HG02870 (cell line): ENCODE measurements at regions not wholly inside any gene's neighbourhood (a gene's known extent, or its start where the extent isn't known, plus 50 kb on each side); places are given as distances from the start of the nearest gene placed in this dataset.
"Not testable (repeated sequence)": the region's sequence is repeated elsewhere in the genome, so short reads cannot be mapped to it uniquely, and the experiment has no call there.

ENCODE experiments used
- ATAC-seq: cut with Tn5 transposase; IDR thresholded peaks from one replicate; pipeline ENCODE4 v1.9.1; 2021; ENCODE audit warnings: mild to moderate bottlenecking, moderate library complexity; ENCODE audit not compliant: unreplicated experiment

DNA sequence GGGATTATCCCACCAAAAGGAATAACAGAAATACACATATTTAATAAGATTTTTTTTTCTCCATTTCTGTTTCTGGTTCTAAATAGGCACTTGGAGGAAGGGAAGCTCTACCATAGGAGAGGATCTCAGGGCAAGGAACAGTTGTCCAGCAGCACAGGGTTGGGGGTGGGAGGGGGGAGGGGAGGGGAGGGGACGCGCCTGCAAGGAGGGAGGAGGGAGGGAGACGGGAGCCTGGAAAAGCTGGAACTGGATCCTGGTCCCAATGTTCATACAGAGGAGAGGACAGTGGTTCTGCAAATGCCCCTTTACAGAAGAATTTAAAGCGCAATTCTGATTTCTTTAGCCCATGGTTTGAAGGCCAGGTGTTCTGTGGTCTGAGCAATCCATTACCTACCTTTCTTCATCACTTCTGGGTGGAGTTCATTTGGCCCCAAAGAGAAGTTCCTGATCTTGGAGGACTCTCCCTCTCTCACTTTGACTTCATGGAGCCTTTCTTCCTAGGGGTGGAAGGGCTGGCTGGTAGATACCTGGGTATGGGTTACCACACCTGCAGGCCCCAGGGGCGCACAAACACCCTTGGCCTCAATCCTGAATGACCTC is 348.9 kb upstream of the NCAM1 start:
- no peak for ATAC-seq

DNA sequence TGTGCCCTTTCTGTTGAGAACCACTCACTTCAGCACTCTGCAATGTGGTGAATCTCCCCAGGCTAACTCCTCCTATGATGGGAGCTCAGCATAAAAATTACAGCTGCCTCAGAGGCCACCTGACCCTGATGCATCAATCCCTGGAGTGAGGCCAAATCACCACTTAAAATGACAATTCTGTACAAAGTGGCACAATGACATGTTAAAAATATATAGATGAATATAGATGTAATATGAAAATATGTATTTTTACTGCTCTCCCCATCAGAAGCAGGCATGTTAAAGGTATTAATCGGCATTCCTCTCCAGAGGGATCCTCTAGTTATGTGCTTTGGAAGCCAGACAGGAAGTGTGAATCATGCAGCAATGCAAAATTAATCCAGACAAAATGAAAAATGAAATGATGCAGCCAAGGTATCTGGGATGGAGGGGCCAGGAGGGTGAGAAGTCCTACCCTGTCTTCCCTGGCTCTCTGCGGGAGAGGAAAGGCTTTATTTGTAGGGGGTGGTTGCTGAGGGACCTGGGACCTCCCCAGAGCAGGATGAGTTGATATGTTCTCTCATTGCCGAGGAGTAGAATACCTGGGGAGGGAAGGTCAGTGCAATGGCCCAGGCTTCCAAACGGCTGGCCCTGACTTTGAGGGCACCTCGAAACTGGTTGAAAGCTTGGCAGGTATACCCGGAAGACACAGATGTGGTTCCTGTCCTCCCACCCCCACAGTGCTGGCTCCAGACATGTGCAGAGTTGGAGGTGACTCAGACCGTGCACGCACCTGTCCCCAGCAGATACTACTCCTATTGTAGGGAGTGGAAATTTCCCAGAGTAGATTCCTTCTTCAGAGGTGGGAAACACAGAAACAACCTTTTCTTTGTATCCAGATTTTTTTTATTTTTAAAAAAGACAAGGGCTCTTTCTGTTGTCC is 347.9 kb upstream of the NCAM1 start:
- ATAC-seq = no peak

DNA sequence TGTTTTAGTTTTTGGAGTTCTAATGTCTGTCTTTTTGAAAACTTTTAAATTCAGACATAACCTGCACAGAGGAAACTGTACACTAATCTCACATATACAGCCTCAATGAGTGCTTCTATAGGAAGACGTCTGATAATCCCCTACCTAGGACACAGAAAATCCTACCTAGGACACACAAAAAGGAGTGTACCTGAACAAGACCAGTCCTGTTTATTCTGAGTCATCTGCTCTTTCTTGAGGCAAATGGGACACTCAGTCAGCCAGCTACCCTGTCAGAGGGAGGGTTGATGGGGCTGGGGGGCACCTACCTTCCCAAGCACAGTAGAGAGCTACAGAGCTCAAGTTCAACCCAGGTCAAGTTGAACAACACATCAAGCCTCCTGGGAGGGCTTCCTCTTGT is 346.6 kb upstream of the NCAM1 start:
- ATAC-seq = no peak

DNA sequence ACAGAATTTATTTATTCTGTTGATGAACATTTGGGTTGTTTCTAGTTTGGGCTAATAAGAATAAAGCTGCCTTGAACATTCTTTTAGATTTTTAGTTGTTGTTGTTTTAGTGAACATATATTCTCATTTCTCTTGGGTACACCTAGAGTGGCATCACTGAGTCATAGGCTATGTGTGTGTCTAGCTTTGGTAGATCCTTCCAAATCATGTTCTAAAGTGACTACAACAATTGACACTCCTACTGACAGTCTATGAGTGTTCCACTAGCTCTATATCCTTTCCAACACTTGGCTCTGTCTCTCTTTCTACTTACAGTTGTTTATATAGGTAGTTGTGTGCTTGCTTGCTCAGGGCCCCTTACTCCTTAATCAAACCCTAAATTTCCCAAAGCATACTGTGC is 346.0 kb upstream of the NCAM1 start:
- ATAC-seq = no peak

DNA sequence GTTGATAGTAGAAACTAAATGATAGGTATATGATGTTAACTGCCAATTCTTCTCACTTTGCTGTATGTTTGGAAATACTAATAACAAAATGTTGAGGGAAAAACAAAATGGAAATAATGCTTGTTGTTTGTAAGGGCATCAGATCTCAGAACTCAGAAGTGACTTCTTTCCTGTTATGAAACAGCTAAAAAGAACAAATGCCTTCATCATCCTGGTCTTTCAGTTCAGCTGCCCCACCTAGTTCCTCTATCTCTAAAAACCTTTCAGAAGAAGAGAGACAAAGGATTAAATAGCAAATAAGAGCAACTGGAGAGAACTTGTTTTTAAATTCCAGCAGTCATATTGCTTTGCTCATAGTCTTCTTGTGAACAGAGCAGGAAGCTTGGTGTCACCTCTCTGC is 345.3 kb upstream of the NCAM1 start:
- no peak for ATAC-seq

DNA sequence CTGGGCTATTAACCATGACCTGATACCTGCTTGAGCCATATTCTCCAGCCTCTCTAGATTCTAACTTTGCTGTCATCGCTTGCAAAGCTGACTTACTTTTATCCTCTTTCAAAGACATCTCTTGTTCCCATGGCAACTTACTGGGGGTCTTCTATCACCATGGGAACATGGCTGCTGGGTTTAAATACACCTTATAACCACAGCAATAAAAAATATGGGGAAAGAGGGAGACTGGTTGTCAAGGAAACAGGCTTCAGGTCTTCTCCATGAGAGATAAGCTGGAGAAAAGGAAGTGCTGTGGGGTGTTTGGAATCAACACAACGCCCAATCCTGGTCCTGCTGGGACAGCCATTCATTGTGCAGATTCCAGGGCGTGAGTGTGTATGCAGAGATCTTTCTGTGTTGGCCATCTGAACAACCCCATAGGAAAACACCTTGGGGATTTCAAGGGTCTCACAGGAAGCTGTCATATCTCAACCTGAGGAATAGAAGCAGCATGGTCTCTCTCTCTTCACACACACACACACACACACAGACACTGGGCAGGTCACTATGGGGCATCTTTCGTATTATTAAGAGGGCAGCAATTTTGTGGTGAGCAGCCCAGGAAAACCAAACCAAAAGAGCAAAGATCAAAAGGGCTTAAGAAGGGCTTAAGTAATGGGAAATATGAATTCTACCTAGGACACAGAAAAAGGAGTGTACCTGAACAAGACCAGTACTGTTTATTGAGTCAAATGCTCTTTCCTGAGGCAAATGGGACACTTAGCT is 344.7 kb upstream of the NCAM1 start:
- no peak for ATAC-seq

DNA sequence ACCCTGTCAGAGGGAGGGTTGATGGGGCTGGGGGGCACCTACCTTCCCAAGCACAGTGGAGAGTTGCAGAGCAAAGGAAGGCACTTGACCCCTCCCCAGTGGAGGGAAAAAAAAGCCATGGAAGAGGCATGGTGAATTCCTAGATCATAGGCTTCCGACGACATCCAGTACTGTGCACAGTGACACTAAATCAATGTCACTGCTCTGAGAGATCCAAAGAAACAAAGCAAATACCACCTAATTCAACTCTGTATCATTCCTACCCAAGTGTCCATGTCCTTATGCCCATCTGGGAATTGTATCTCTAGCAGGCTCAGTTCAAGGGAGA is 344.2 kb upstream of the NCAM1 start:
- no peak for ATAC-seq

DNA sequence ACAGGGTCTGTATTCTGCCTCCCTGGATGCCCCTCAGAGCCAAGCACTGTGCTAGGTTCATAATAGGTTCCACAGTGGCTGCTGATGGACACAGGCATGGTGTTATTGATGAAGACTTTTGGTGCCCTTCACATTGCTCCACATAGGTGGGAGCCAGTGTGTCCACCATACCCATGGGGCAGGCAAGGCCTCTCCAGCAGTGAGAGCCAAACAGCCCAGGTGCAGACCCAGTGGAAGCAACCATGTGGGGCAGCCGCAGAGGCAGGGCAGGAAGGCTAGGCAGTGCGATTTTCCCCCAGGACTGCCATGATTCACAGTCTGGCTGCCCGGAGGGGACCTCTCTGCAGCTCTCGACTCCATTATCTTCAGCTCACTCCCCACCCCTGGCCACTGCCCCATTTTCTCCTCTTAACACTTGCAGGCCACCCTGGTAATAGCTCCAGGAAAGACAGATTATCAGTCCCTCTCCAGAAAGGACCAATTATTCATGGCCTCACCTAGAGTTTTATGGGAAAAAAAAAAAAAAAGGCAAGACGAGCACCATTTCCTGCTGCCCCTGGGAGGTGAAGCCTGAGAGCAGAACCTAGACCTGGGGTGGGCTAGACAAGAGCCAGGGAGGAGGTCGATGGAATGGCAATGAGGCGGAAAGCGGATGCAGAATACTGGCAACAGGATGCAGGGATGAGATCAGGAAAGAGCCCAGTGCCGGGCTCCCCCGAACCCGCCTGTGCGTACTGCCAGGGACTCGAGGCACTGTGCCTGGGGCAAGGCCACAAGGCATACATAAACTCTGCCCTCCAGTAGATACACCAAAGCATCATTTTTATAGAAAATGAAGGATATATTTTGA is 343.0 kb upstream of the NCAM1 start:
- ATAC-seq = no peak

DNA sequence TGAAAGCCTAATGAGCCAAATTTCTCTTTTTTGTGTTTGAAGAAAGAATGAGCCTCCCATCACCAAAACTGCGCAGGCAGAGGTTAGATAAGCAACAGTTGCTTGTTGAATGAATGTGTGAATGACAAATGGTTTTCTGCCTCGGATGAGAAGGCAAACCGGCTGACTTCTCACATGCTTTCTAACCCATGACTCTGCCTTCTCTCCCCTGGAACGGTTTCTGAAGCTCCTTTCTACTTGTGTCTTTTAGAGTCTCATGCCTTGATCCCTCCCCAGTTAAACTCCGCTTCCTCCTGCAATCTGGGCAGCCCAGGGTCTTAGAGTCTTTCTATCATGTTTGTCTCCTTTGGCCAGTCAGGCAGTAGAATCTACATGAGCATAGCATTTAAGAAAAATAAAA is 342.1 kb upstream of the NCAM1 start:
- no peak for ATAC-seq

DNA sequence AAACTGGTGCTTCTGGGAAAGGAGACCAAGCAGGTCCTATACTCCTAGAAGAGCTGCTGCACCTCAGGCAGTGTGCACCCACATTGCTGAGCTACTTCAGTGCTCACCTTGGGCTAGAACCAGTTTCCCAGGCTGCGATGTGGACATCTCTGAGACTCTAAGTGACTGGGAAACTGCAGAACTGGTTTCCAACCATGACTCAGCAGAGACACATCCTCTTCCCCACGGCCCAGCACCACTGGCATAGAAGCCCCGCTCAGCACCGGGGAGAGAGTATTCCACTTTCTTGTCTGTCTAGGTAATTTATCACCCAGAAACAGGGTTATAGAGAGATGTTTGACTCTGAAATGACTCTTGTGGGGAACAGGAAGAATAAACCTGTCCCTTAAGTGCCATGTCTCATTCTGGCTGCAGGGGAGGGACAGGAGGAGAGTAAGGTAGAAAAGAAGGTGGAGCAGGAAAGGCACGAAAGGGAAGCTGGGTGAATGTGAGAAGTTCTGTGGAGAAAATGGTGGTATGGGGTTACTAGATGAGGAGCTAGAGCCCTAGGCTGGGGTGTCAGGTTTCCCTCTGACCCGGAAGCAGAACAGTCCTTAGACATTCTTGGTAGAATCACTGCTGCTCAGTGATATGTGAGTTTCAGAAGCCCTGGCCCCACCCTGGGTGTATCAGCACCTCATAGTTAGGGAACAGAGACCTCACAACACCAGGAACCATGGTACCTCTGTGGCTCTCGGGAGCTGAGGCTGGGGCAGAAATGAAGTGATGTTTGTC is 340.4 kb upstream of the NCAM1 start:
- ATAC-seq = no peak

DNA sequence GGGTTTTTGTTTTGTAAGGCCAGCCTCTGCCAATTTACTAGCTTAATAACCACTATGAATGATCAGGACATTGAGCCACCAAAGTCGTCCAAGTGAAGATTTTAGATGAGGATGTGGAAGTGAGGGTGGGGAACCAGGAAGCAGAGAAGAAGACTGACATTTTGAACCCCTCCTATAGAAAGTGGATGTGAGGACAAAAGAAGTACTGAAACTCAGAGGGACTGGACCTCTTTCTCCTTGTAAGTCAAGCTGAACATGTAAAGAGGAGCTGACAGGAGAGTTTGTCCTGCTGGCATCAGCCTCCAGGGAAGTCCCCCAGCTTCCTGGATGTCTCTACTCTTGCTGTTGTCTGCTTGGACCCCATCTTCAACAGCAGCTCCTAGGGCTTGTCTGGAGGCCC is 338.2 kb upstream of the NCAM1 start:
- ATAC-seq = no peak

DNA sequence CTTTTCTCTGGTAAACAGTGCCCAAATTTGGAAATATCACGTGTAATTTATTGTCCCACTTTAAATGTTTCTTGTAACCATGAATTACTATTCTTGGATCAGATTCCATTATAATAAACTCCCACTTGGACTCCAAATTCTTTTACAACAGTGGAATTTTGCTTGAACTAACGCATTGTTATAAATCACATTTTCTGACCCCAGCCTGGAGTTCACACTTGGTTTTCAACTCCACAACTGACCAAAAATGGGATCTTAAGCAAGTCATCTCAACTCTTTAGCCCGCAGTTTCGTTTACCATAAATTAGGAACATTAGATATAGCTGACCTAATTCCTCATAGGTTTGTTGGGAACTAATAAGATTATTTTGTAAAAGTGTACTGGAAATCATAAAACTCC is 336.8 kb upstream of the NCAM1 start:
- no peak for ATAC-seq

DNA sequence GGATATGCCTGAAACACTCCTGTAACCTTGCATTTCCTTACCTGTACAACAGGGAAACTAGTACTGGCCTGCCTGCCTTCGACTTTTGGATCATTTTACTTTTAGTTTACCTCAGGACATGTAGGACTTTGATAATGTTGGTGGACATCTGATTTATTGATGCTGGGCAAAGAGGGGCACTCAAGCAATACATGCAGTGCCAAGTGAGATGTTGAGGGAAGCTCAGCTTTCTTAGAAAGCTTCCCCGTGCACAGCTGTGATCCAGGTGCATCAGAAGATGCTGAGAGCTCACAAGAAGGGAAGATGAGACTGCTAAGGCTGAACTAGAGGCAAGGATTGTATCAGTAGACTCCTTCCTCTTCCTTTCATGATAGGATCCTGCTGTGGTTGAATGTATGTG is 336.2 kb upstream of the NCAM1 start:
- ATAC-seq = not testable (repeated sequence)

DNA sequence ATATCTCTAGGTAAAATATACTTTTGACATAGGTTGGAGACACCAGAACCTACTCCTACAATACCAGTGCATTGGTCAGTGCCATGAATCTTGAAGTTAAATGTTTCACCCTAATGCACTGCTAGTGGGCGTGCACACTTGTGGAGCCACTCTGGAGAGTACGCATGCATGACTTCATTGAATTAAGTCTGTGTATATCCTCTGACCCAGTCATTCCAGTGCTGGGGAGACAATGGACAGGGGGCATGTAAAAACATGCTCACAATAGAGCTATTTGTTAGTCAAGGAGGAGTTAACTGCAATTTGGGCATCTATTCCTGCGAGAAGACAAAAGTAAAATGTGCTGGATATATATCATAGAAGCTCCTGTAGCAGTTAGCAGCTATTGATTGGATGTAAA is 335.4 kb upstream of the NCAM1 start:
- ATAC-seq = no peak

DNA sequence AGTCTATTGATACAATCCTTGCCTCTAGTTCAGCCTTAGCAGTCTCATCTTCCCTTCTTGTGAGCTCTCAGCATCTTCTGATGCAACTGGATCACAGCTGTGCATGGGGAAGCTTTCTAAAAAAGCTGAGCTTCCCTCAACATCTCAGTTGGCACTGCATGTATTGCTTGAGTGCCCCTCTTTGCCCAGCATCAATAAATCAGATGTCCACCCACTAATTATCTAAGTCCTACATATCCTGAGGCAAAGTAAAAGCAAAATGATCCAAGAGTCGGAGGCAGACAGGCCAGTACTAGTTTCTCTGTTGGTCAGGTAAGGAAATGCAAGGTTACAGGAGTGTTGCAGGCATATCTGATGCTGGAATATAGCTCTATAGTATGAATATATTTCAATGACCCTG is 334.5 kb upstream of the NCAM1 start:
- no peak for ATAC-seq

DNA sequence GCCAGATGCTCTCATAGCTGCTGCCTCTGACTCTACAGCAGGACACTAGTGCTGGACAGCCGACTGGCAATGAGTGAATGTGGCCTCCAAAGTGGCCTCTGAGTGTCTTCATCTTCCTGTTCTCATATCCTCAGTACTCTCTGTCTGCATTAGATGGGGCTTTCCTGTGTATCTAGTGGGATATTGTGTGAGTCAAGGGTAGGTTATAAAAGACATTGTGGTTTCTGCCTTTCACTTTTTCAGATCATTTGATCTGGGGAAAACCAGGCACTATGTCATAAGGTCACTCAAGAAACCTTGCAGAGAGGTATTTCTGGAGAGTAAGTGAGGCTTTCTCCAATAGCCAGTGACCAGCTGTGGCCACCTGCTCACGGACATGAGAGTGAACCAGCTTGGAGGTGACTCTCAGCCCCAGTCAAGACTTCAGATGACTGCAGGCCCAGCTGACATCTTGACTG is 333.6 kb upstream of the NCAM1 start:
- ATAC-seq = peak; percentile 64

DNA sequence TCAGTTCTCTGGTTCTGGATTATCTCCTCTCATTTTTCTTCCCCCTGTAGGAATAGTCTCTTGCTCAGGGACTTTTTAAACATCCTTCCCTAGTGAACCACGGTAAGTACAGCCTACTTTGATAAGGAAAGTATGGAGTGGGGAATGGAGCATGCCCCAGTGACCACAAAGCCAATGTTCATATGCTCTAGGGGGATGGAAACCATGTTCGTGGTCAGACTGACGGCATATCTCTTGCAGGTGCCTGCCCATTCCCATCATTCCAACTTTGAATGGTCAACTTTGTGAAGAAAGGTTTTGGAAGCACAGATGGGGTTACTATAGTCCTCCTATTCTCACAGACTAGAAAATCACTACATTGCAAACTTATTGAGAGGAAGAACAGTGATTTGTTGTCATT is 332.5 kb upstream of the NCAM1 start:
- no peak for ATAC-seq

DNA sequence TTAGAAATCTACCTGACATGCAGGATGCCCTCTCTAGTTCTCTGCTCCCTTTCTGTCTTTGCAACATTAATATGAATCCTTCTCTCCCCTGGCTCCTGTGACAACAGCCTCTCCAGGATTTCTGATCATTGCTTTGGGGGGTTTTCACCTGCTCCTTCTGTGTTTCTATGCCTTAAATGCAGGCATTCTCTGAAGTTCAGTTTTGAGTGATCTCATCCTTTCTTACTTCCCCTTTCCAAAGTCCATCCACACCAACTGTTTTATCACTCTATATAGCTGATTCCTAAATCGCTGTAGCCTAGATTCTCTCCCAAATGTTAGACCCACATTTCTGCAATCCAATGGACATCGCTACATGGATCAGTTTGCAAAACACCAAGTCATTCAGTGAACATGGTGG is 330.7 kb upstream of the NCAM1 start:
- no peak for ATAC-seq

DNA sequence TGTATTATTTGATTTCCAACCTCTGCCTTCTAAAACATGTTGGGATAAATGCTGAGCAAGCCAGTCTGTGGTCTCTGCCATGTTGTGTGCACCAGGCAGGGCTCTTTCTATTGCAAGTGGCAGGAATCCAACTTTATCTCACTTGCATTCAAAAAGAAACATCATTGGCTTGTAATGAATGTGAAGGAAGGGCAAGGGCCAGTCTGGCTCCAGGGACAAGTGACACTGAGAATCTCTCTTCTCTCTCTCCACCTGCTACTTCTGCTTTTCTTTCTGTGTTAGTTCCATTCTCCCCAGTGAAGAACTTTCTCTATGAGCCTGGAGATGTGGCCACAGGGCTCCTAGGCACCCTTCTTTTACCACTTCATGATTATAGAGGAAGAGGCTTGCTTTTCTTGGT is 329.9 kb upstream of the NCAM1 start:
- peak; percentile 31 for ATAC-seq

DNA sequence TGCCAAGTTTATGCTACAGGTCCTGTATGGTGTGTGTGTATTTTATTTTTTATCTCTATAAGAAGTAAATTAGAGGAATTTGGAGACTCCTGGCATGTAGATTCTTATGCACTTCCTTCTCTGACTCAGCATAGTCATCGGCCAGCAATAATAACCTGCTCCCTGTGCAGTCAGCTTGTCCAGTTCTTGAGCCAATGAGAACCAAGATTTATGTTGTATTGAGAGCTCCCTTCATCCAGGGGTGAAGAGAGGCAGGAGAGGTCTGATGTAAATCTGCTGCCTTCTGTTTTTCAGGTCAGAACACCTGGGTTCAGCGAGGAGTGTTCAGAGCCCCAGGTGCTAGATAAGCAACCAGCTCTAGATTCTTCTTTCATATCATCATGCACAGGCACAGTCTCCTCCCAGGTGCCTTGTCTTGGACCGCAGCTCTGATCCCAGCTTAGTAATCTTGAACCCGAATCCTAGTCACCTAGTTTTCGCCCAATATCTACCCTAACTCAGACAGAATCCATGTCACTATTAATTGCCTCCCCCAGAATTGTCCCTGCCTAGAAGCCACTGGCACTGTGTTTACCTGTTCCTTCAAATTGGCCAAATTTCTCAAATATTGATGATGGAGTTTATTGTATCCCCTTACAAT is 328.2 kb upstream of the NCAM1 start:
- ATAC-seq = no peak
